Endothelial cell of umbilical vein (primary cell): ENCODE measurements at regions not wholly inside any gene's neighbourhood (a gene's known extent, or its start where the extent isn't known, plus 50 kb on each side); places are given as distances from the start of the nearest gene placed in this dataset.

Experiments used
- BruUV-seq: library from RNA; stranded (reverse); fragments of 400-500 nt; replicated peaks from 2 replicates; lab custom pipeline; 2021; lab: Mats Ljungman, UMichigan
- CTCF ChIA-PET: fragments of 300-600, 350-600 bp; sonication (Branson Sonifier 250); formaldehyde crosslinking; loops from one replicate; lab custom pipeline; 2021; ENCODE audit warnings: antibody characterized with exemption, inconsistent platforms; lab: Charles Lee
- POLR2A ChIA-PET: fragments of 300-600, 350-600 bp; sonication (Branson Sonifier 250); formaldehyde crosslinking; loops from one replicate; lab custom pipeline; 2021; ENCODE audit warnings: antibody characterized with exemption, inconsistent platforms; lab: Charles Lee
- DNase-seq: peaks from one replicate; pipeline ENCODE4 v3.0.0-alpha.2; 2011; ENCODE audit warnings: low read depth, low spot score
- FAIRE-seq: peaks from 2 replicates; lab custom pipeline; 2011; peaks lifted over from hg19 to GRCh38; lab: Jason Lieb, UNC
- H2AFZ ChIP-seq: 2 replicates; pipeline ENCODE4 v1.6.0; 2012; ENCODE audit warnings: low read depth, low read length, control low read depth, inconsistent platforms
- H3K27ac ChIP-seq: 2 replicates; pipeline ENCODE4 v1.5.1; 2011; ENCODE audit warnings: low read depth, mild to moderate bottlenecking, control low read depth, low read length, moderate library complexity; ENCODE audit not compliant: insufficient read depth
- H3K27me3 ChIP-seq, 2 experiments: 2 replicates each; pipeline versions ENCODE4 v1.6.0 to v1.6.1; 2011; ENCODE audit warnings: low read length in 2 of 2, mixed read lengths in 1 of 2; ENCODE audit not compliant: control insufficient read depth in 2 of 2, insufficient read depth in 2 of 2
- H3K36me3 ChIP-seq, 2 experiments: 2 replicates in 1 of 2; 3 replicates in 1 of 2; pipeline ENCODE4 v1.5.1; 2011; ENCODE audit warnings: low read length in 2 of 2, mild to moderate bottlenecking in 1 of 2, moderate library complexity in 1 of 2; ENCODE audit not compliant: control insufficient read depth in 2 of 2, insufficient read depth in 2 of 2; ENCODE audit errors: extremely low read depth in 1 of 2
- H3K4me1 ChIP-seq: 3 replicates; pipeline ENCODE4 v1.5.1; 2011; ENCODE audit warnings: mild to moderate bottlenecking, low read length; ENCODE audit not compliant: control insufficient read depth, insufficient read depth; ENCODE audit errors: extremely low read depth
- H3K4me2 ChIP-seq: 2 replicates; pipeline ENCODE4 v1.6.1; 2011; ENCODE audit warnings: low read length, control low read depth, mixed read lengths; ENCODE audit not compliant: insufficient read depth
- H3K4me3 ChIP-seq, 3 experiments: fragments of 200-600 bp in 1 of 3; sonication (generic), shearing (Covaris generic) in 1 of 3; replicated peaks in 1 of 3; 2 replicates each; pipeline ENCODE4 v1.5.1; 2011 to 2016; ENCODE audit warnings: control low read depth in 3 of 3, low read length in 3 of 3, mild to moderate bottlenecking in 2 of 3, inconsistent platforms in 1 of 3, low read depth in 1 of 3, moderate library complexity in 1 of 3; ENCODE audit not compliant: insufficient read depth in 1 of 3
- H3K79me2 ChIP-seq: 2 replicates; pipeline ENCODE4 v1.6.0; 2012; ENCODE audit warnings: low read length, inconsistent platforms; ENCODE audit not compliant: control insufficient read depth, insufficient read depth
- H3K9ac ChIP-seq: replicated peaks from 2 replicates; pipeline ENCODE3; 2011; ENCODE audit warnings: low read length, control low read depth; ENCODE audit not compliant: insufficient read depth; ENCODE audit errors: extremely low read depth
- H3K9me1 ChIP-seq: replicated peaks from 3 replicates; pipeline ENCODE4 v1.6.0; 2011; ENCODE audit warnings: mild to moderate bottlenecking, low read length; ENCODE audit not compliant: control insufficient read depth, insufficient read depth; ENCODE audit errors: extremely low read depth
- H3K9me3 ChIP-seq: replicated peaks from 2 replicates; pipeline ENCODE4 v1.5.1; 2012; ENCODE audit warnings: low read length, inconsistent platforms; ENCODE audit not compliant: control insufficient read depth, insufficient read depth
- H4K20me1 ChIP-seq: replicated peaks from 2 replicates; pipeline ENCODE3; 2011; ENCODE audit warnings: mild to moderate bottlenecking, low read length; ENCODE audit not compliant: control insufficient read depth, insufficient read depth; ENCODE audit errors: extremely low read depth
- EZH2 ChIP-seq: IDR thresholded peaks from 2 replicates; pipeline ENCODE4 v1.6.1; 2012; ENCODE audit warnings: borderline replicate concordance, low read depth, mild to moderate bottlenecking, moderate library complexity, low read length, inconsistent platforms; ENCODE audit not compliant: severe bottlenecking
- FOS ChIP-seq: IDR thresholded peaks from 2 replicates; pipeline ENCODE4 v1.6.1; 2011; ENCODE audit warnings: mild to moderate bottlenecking, low read length, moderate library complexity, borderline replicate concordance; ENCODE audit not compliant: insufficient read depth
- GATA2 ChIP-seq: IDR thresholded peaks from 2 replicates; pipeline ENCODE4 v1.7.0; 2011; ENCODE audit warnings: low read depth, mild to moderate bottlenecking, moderate library complexity, mixed read lengths, low read length; ENCODE audit not compliant: insufficient read length, insufficient read depth
- MYC ChIP-seq: IDR thresholded peaks from one replicate; pipeline ENCODE4 v1.6.1; 2011; ENCODE audit warnings: mild to moderate bottlenecking, low read depth, low read length
- POLR2AphosphoS5 ChIP-seq: IDR thresholded peaks from 2 replicates; pipeline ENCODE4 v1.6.1; 2012; ENCODE audit warnings: low read depth, mild to moderate bottlenecking, control low read depth, low read length, moderate library complexity; ENCODE audit not compliant: insufficient read depth
- dilution Hi-C: fragments of 300-500 bp; cut with MboI; formaldehyde crosslinking; loops from one replicate; pipeline ENCODE4 v1.15.0; 2019; ENCODE audit warnings: low sequenced_read_pairs; ENCODE audit not compliant: extremely low pct_ligation_motif_present
- intact Hi-C: fragments of 100-400 bp; cut with micrococcal nuclease; formaldehyde crosslinking; loops from one replicate; pipeline ENCODE4 v1.10.0; 2022
- TF ChIP-seq, protein P1 (sequence below), 2 donors: IDR thresholded peaks; 1 replicate in 1 of 2; 2 replicates in 1 of 2; pipeline ENCODE4 v1.5.1; 2011; ENCODE audit warnings: low read length in 2 of 2, mild to moderate bottlenecking in 2 of 2, moderate library complexity in 2 of 2, control low read depth in 1 of 2, inconsistent platforms in 1 of 2, low read depth in 1 of 2; ENCODE audit not compliant: insufficient read depth in 1 of 2; ENCODE audit errors: extremely low read depth in 1 of 2
- TF ChIP-seq, protein P2 (sequence below): IDR thresholded peaks from 2 replicates; pipeline ENCODE4 v1.6.1; 2011; ENCODE audit not compliant: insufficient read depth, insufficient read length

DNA sequence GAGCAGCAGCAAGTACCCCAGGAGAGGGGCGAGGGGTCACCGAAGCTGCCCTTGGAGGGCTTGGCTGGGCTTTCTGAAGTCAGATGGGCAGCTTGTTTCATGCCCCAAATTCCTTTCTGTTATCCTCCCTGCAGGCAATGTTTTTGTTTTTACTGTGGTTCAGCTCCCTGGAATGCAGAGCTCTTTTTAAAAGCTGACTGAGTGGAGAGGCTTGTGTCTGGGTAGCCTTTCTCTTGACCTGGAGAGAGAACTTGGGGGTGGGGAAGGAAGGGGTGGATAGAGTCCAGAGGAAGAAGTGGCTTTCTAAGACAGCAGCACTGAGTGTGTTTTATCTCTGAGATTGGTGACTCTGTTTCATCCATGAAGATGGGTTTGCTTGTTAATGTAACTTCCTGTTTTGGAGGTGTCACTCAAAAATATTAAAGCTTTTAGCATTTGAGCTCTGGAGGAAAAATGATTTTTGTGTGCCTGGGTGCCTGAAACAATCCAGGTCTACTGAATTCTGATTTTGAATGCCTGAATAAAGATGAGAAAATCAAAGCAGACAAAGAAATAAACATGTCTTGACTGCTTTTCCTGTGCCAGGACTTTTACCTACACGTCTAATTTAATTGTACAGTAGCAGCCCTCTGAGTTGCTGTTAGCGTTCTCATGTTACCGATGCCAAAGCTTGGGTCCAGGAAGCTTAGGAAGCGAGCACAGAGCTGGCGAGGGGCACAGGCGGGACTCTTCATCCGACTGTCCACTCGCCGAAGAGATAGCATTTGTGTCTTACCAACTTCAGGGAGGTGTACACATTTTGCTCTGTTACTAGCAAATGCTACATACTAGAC lies 78.2 kb upstream of the EEF1E1 start:
- no peaks in the 10 kb centered on the region for H3K9me3 ChIP-seq

More for the DNA sequence above, 78.2 kb upstream of the EEF1E1 start:
- Histone ChIP-seq H3K4me2 (no peak overlapping the region), H3K4me3 (no peak overlapping the region), H3K9ac (no peak overlapping the region), H3K9me1 (no peaks in the 10 kb centered on the region), H3K36me3 (no peaks in the 10 kb centered on the region), H3K4me1 (peaks cover 10% of the 10 kb centered on the region), H3K79me2 (no peaks in the 10 kb centered on the region), H4K20me1 (no peaks in the 10 kb centered on the region), H3K27ac (no peak overlapping the region), H2AFZ (peak overlapping the region; percentile 36), H3K27me3 (no peaks in the 10 kb centered on the region)
- dilution Hi-C loops = no loop called here
- no TSS peak for BruUV-seq
- ChIA-PET POLR2A (no interaction called here), CTCF (no interaction called here)
- intact Hi-C loops = no loop called here
- no peak for FAIRE-seq
- TF ChIP-seq GATA2 (no peak), MYC (no peak), EZH2 (no peak), FOS (no peak), POLR2AphosphoS5 (no peak)
- TF ChIP-seq, protein P1, sequence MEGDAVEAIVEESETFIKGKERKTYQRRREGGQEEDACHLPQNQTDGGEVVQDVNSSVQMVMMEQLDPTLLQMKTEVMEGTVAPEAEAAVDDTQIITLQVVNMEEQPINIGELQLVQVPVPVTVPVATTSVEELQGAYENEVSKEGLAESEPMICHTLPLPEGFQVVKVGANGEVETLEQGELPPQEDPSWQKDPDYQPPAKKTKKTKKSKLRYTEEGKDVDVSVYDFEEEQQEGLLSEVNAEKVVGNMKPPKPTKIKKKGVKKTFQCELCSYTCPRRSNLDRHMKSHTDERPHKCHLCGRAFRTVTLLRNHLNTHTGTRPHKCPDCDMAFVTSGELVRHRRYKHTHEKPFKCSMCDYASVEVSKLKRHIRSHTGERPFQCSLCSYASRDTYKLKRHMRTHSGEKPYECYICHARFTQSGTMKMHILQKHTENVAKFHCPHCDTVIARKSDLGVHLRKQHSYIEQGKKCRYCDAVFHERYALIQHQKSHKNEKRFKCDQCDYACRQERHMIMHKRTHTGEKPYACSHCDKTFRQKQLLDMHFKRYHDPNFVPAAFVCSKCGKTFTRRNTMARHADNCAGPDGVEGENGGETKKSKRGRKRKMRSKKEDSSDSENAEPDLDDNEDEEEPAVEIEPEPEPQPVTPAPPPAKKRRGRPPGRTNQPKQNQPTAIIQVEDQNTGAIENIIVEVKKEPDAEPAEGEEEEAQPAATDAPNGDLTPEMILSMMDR (IDR thresholded peaks at IDR 0.05; ENCODE audit: extremely low read depth in 1 of 2, insufficient read depth in 1 of 2, low read depth in 1 of 2, low read length in 2 of 2) = no peak
- TF ChIP-seq, protein P2, sequence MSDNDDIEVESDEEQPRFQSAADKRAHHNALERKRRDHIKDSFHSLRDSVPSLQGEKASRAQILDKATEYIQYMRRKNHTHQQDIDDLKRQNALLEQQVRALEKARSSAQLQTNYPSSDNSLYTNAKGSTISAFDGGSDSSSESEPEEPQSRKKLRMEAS = no peak
- no peak for DNase-seq
